ENCODE measurements at regions not wholly inside any gene's neighbourhood (a gene's known extent, or its start where the extent isn't known, plus 50 kb on each side); places are given as distances from the start of the nearest gene placed in this dataset.

- TF ChIP-seq CREM (CRISPR knock-in tag; IDR thresholded peaks at IDR 0.05): no peak
- no peak for TF ChIP-seq SMAD4 (CRISPR knock-in tag; IDR thresholded peaks at IDR 0.05)
- TF ChIP-seq ZNF317 (CRISPR knock-in tag; IDR thresholded peaks at IDR 0.05; ENCODE audit: borderline replicate concordance, low read depth): no peak
- TF ChIP-seq, protein P1, sequence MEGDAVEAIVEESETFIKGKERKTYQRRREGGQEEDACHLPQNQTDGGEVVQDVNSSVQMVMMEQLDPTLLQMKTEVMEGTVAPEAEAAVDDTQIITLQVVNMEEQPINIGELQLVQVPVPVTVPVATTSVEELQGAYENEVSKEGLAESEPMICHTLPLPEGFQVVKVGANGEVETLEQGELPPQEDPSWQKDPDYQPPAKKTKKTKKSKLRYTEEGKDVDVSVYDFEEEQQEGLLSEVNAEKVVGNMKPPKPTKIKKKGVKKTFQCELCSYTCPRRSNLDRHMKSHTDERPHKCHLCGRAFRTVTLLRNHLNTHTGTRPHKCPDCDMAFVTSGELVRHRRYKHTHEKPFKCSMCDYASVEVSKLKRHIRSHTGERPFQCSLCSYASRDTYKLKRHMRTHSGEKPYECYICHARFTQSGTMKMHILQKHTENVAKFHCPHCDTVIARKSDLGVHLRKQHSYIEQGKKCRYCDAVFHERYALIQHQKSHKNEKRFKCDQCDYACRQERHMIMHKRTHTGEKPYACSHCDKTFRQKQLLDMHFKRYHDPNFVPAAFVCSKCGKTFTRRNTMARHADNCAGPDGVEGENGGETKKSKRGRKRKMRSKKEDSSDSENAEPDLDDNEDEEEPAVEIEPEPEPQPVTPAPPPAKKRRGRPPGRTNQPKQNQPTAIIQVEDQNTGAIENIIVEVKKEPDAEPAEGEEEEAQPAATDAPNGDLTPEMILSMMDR (IDR thresholded peaks at IDR 0.05): no peak
- TF ChIP-seq E2F4 (CRISPR knock-in tag; IDR thresholded peaks at IDR 0.05; ENCODE audit: borderline replicate concordance, low read depth): no peak
- TF ChIP-seq ZNF423 (CRISPR knock-in tag; IDR thresholded peaks at IDR 0.05): no peak
- TF ChIP-seq NR2C2 (CRISPR knock-in tag; IDR thresholded peaks at IDR 0.05): no peak
- no peak for TF ChIP-seq TEAD4 (CRISPR knock-in tag; IDR thresholded peaks at IDR 0.05)
- no peak for TF ChIP-seq ZNF219 (CRISPR knock-in tag; IDR thresholded peaks at IDR 0.05; ENCODE audit: borderline replicate concordance)
- TF ChIP-seq ZNF671 (CRISPR knock-in tag; IDR thresholded peaks at IDR 0.05): no peak
Measured at GRCh38 chr4:123896446-123897071, 500.0 kb downstream of the SPRY1 start.

All from WTC11 (cell line).